ENCODE measurements at regions not wholly inside any gene's neighbourhood (a gene's known extent, or its start where the extent isn't known, plus 50 kb on each side); places are given as distances from the start of the nearest gene placed in this dataset.

- TF ChIP-seq CTCF (IDR thresholded peaks at IDR 0.05; ENCODE audit: borderline replicate concordance, extremely low read depth, low read length, poor library complexity, severe bottlenecking) (no peak), EZH2 (IDR thresholded peaks at IDR 0.05; ENCODE audit: borderline replicate concordance, low read depth, low read length, severe bottlenecking) (no peak)
Observed at GRCh38 chr11:119580751-119581150, 148.2 kb downstream of the NECTIN1 start.
